Upper lobe of left lung (tissue), 4 donors: ENCODE measurements at regions not wholly inside any gene's neighbourhood (a gene's known extent, or its start where the extent isn't known, plus 50 kb on each side); places are given as distances from the start of the nearest gene placed in this dataset.

Source experiments
- CTCF ChIP-seq, 6 experiments: fragments of 450-650 bp in 4 of 6; fragments of 200-600 bp in 2 of 6; sonication (generic) in 2 of 6; IDR thresholded peaks; one replicate each; pipeline ENCODE4 v1.5.1; 2016 to 2019; ENCODE audit warnings: antibody characterized with exemption in 6 of 6
- POLR2A ChIP-seq, 4 donors: fragments of 450-650 bp; IDR thresholded peaks; one replicate each; pipeline ENCODE4 v1.5.1; 2016 to 2017; ENCODE audit warnings: antibody characterized with exemption in 4 of 4, mild to moderate bottlenecking in 2 of 4

- TF ChIP-seq CTCF (IDR thresholded peaks at IDR 0.05) (no peak), POLR2A (IDR thresholded peaks at IDR 0.05) (no peak)
Observed at GRCh38 chr6:168856914-168857313, 396.7 kb downstream of the THBS2 start.
